ENCODE measurements at regions not wholly inside any gene's neighbourhood (a gene's known extent, or its start where the extent isn't known, plus 50 kb on each side); places are given as distances from the start of the nearest gene placed in this dataset.

GRCh38 chr2:12162269-12163247 lies 416.1 kb downstream of the LPIN1 start:
- TF ChIP-seq MAFK (IDR thresholded peaks at IDR 0.05; ENCODE audit: partially characterized antibody), result peak; percentile 27
- no peak for TF ChIP-seq ZSCAN20 (CRISPR knock-in tag; IDR thresholded peaks at IDR 0.05)
- no peak overlapping the region for H3K4me2 ChIP-seq
- H3K4me1 ChIP-seq, result no peaks in the 10 kb centered on the region
- H3K4me3 ChIP-seq, result no peak overlapping the region
- H3K27ac ChIP-seq, result no peak overlapping the region
- no peak for DNase-seq (ENCODE audit: low read depth in 1 of 2, low spot score in 1 of 2)
- ChIA-PET CTCF (no interaction called here), POLR2A (no interaction called here)
- no peak for FAIRE-seq
- H3K9me3 ChIP-seq, result no peaks in the 10 kb centered on the region
- ATAC-seq, result no peak
- 39% methylated on average over 12 of the region's 12 CpGs for WGBS (ENCODE audit: missing lambda C conversion rate)

GRCh38 chr2:12163866-12164265 lies 417.4 kb downstream of the LPIN1 start:
- H3K4me3 ChIP-seq, result no peak overlapping the region
- H3K4me2 ChIP-seq, result no peak overlapping the region
- no peaks in the 10 kb centered on the region for H3K9me3 ChIP-seq
- ATAC-seq (no peak), FAIRE-seq (no peak), DNase-seq (ENCODE audit: low read depth in 1 of 2, low spot score in 1 of 2) (no peak)
- no peak for TF ChIP-seq PBX3 (IDR thresholded peaks at IDR 0.05)
- TF ChIP-seq JUNB (IDR thresholded peaks at IDR 0.05), result no peak
- ChIA-PET POLR2A (no interaction called here), CTCF (interaction anchor here (1.4 kb wide), 1 partner anchor 49 kb away, joined by 3 read pairs; no protein-coding TSS in a partner anchor)
- no peak overlapping the region for H3K27ac ChIP-seq
- 28% methylated on average over 12 of the region's 12 CpGs for WGBS (ENCODE audit: missing lambda C conversion rate)
- no peaks in the 10 kb centered on the region for H3K4me1 ChIP-seq

- ATAC-seq (no peak), DNase-seq (ENCODE audit: low read depth in 1 of 2, low spot score in 1 of 2) (no peak), FAIRE-seq (no peak)
- no peak overlapping the region for H3K27ac ChIP-seq
- no peaks in the 10 kb centered on the region for H3K9me3 ChIP-seq
- no peak for TF ChIP-seq USF2 (IDR thresholded peaks at IDR 0.05)
- no peak for TF ChIP-seq RFX5 (IDR thresholded peaks at IDR 0.05)
- no peak for TF ChIP-seq MYC (IDR thresholded peaks at IDR 0.05; ENCODE audit: borderline replicate concordance, low read length)
- no peak for TF ChIP-seq EP300 (IDR thresholded peaks at IDR 0.05)
- no peak for TF ChIP-seq TFCP2L1 (CRISPR knock-in tag; IDR thresholded peaks at IDR 0.05)
- TF ChIP-seq POLR2AphosphoS2 (conservative IDR thresholded peaks at IDR 0.05; ENCODE audit: low read length), result no peak
- TF ChIP-seq HOXA7 (CRISPR knock-in tag; IDR thresholded peaks at IDR 0.05), result no peak
- no peak for TF ChIP-seq CHD2 (IDR thresholded peaks at IDR 0.05; ENCODE audit: low read length, partially characterized antibody)
- no peak for TF ChIP-seq HMGXB4 (CRISPR knock-in tag; IDR thresholded peaks at IDR 0.05; ENCODE audit: borderline replicate concordance)
- no peak for TF ChIP-seq PHF8 (IDR thresholded peaks at IDR 0.05; ENCODE audit: borderline replicate concordance, low read depth)
- TF ChIP-seq JUN (IDR thresholded peaks at IDR 0.05), result no peak
- no peak for TF ChIP-seq GATA3 (IDR thresholded peaks at IDR 0.05; ENCODE audit: borderline replicate concordance)
- no peak for TF ChIP-seq HEYL (CRISPR knock-in tag; IDR thresholded peaks at IDR 0.05)
- no peak for TF ChIP-seq RARB (CRISPR knock-in tag; IDR thresholded peaks at IDR 0.05)
- no peak for TF ChIP-seq ELK1 (IDR thresholded peaks at IDR 0.05; ENCODE audit: low read depth, low read length)
- TF ChIP-seq CBX8 (IDR thresholded peaks at IDR 0.05), result no peak
- TF ChIP-seq NR3C1 (IDR thresholded peaks at IDR 0.05), result no peak
- TF ChIP-seq REST (IDR thresholded peaks at IDR 0.05), result no peak
- TF ChIP-seq ZFP36 (IDR thresholded peaks at IDR 0.05; ENCODE audit: borderline replicate concordance, partially characterized antibody), result no peak
- CTCF ChIA-PET, result interaction anchor here (1.0 to 1.4 kb wide), 3 partner anchors 15 to 50 kb away, joined by 3 read pairs; no protein-coding TSS in a partner anchor
- POLR2A ChIA-PET, result no interaction called here
- 12% methylated on average over 5 of the region's 5 CpGs for WGBS (ENCODE audit: missing lambda C conversion rate)
- H3K4me1 ChIP-seq, result no peaks in the 10 kb centered on the region
- H3K4me2 ChIP-seq, result no peak overlapping the region
- H3K4me3 ChIP-seq, result no peak overlapping the region
Measured at GRCh38 chr2:12164689-12165088, 418.3 kb downstream of the LPIN1 start.

Data from A549 (cell line).